NCI-H2196 treated with DMSO at 0.1 percent for 48 hours (cell line): ENCODE measurements at regions not wholly inside any gene's neighbourhood (a gene's known extent, or its start where the extent isn't known, plus 50 kb on each side); places are given as distances from the start of the nearest gene placed in this dataset.
A peak's percentile ranks its signal among the peaks of the same experiment; 100 is the strongest.

ENCODE experiments used
- DNase-seq: peaks from one replicate; lab custom pipeline; 2025; ENCODE audit not compliant: unreplicated experiment; lab: John Stamatoyannopoulos, UW

DNA sequence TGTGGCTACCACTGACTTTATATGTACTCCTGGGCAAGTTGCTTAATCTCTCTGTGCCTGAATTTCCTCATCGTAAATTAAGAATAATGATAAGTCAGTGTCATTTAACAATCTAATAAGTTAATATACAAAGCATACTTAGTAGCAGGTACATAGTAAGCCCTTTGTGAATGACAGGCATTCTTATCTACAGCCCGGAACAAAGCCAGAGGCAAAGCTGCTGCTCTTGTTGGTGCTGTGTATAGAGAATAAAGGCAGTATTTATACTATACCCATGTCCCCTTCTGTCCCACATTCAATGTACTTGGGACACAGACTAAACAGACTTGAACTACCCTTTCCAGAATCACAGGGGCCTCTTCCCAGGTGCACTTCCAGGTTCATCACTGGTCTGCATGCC lies 229.7 kb upstream of the NCAM1 start:
- DNase-seq, result no peak

DNA sequence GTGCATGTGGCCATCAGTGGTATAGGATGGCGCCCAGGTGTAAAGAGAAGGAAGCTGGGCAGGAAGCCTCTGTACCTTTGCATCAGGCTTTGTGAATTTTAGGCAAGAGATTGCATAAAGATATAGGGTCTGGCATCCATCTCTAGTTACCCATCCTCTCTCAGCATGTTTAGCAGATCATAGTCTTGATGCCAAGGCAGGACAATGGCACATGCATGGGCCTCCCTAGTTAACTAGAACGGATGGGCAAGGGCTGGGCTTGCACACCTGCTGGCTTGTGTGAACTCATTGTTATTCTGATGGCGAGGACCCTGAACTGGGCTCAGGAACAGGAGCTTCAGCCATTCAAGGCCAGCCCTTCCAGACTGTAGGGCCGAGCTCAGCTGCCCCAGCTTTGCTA lies 229.2 kb upstream of the NCAM1 start:
- no peak for DNase-seq

DNA sequence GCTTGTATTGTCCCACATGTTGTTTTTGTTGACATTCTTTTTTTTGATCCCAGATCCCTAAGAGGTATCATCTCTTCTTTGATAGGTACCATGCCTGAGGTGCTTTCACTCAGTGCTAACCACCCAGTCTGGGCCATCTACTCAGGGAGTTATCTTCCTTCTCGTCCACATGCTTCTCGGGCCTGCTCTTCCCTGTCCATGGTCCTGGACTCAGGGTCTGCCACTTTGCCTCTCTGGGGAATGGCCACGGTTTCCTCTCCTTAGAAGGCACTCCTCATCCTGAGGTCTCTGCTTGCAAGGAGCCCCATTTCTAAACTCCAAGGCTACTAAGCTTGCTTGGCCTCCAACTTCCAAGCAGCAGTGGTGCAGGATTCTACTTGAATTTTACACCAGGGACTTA lies 227.0 kb upstream of the NCAM1 start:
- DNase-seq, result no peak

DNA sequence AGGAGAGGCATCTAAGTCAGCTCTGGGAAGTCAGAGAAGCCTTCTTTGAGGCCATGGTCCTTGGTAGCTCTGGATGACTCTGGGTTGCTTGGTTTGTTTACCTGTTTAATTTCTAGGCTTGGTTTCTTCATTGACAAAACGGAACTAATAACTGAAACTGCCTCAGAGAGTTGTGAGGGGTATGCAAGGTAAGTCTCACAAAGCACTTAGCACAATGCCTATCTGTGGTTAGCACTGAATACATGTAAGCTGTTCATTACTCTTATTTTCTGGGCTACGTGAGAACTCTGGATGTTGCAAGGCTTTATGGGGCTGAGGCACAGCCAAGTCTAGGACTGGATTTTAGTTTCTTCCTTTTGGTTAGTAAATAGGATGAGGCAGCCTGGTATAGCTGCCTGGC lies 225.8 kb upstream of the NCAM1 start:
- no peak for DNase-seq

DNA sequence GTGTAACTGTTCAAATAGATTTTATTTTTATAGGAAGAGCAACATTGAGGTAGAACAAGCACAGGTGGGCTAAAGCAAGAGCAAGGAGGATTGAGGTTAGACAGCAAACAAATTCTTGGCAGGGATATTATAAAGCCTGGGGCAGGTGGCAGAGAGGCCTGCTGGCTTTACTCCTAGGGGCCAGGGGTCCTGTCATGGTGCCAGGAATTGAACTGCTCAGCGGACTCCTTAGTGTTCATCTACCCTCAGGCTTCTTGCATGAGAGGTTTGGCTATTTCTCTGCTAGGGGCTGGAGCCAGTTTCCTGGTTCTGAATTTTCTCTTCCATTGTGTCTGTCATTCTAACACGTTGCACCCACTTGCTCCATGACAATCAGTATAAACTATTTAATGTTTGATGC lies 217.2 kb upstream of the NCAM1 start:
- peak; percentile 78 for DNase-seq

DNA sequence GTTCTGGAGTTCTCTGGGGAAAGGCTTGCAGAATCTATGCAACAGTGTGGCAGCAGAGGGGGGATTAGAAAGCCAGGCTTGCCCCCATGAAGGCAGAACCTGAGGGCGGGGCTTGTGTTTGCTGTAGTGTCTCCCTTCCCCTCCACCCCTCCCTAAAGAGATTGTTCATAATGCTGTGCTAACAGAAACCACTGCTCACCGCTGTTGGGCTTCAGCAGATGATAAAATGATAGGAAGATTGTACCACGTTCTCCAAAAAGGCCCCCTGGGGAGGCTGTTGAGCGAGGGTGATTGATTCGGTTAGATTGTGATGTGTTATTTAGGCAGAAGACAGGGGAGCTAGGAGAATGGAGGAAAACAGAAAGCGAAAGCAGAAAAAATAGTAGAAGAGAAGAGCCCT lies 215.2 kb upstream of the NCAM1 start:
- no peak for DNase-seq

DNA sequence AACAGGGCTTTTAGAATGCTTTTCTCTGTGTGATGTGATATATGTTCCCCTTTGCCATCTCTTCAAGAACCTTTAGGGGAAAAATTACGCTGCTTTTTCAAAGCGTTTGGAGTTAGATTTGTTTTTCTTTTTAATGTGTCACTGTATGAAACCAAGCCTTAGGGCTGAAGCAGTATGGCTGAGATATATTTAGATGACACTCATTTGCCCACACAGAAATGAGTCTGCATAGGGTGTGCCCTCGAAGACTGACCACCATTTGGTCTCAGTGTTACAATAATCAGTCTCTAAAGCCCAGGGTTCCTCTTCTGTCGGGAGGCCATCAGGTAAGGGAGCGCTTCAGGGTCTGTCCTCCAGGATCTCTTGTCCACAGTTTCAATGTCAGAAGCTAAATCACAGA lies 213.0 kb upstream of the NCAM1 start:
- DNase-seq, result no peak

DNA sequence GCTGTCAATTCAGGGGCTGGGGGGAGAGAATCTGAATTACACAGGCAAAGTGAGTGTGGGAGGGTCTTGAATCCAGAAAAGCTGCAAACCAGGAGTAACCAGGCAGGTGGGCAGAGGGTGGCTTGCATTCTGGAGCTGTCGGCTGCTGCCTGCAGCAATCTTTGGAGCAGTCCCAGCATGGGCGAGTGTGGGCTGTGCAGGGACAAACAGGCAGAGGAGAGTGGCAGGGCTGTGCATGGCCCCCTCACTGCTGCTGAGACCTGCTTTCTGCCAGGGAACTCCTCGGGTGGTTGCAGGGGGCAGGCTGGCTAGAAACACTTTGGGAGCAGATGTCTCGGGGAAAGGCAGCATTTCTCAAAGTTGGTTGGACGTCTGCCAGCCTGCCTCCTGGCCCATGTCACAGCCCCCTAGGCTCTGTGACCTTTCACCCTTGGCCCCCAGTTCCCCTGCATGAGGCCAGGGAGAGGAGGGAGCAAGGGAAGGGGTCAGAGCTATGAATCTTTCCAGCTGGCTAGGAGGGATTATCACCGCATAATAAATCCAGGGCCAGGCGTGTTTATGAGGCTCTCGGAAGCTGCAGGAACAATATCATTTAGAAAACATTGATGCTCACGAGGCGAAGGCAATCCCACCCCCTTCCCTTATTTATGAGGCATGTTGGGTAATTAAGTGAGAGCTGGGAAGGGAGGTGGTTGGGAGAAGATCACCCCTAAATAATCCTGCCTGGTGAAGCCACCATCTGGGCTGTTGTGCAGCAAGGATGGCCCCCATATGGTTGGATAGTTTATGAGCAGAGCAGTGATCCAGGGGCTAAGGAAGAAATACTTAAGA lies 212.3 kb upstream of the NCAM1 start:
- DNase-seq, result no peak

DNA sequence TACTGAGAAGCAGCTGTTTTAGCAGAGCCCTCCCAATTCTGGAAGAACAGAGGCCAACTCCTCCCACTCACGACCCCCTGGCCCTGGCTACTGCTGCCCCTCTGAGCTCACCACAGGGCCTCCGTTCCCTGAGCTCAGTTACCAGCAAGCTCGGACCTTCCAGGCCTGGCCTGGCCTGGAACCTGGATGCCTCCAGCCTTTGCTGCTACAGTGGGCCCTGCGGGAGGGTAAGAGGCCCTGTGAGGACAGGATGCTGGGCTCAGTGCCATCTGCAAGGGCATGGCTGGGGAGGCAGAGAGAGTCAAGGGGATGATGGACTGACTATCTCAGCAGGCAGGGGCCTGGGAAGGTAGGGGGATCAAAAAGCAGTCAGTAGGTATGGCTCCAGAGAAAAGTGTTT lies 209.9 kb upstream of the NCAM1 start:
- DNase-seq, result no peak

DNA sequence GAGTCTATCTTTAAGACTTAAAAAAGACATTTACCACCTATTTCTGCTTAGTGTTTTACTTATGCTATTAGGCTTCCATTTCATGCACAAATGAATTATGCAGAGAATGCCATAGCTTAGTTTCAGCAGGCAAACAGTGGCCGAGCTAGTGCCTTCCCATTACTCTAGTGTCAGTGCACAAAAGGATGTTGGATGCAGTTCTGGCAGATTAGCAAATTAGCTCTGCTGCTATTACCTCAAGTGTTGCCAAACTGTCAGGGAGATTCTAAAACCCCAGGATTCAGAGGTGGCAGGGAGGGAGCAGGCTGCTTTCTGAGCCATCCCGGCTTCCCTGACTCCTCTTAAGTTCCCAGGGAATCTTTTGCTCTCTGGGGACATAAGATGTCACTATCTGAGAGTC lies 209.4 kb upstream of the NCAM1 start:
- DNase-seq, result no peak

DNA sequence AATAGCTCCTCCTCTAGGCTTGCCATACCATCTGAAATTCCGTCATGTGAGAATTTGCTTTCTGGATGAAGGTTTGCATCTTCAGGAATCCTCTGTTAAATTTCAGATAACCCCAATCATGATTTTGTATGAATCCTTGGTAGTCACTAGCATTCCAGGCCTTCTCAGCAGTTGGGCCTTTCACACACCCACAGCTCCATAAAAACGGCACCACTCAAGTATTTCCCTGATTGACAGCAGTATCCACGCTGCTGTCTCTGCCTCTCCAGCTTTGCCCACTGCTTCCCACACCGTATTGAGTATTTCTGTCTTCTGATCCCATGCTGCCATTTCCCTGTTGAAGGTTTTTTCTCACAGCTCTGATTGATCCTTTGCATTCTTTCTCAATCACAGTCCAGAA lies 208.7 kb upstream of the NCAM1 start:
- no peak for DNase-seq

DNA sequence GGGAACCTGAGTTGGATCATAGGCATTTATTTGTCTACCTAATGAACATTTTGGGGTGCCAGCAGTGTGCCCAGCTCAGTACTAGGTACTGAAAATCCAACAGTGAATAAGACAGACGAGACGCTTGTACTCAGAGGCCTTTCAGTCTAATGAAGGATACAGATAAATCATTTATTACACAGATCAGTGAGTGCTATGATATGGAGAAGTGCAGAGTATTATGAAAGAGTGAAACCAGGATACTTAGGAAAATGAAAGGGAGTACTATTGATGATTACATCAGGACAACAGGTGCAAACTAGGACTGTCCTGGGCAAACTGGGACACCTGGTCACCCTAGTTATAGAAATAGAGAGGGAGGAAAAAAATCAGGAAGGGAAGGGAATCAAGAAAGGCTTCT lies 207.5 kb upstream of the NCAM1 start:
- no peak for DNase-seq

DNA sequence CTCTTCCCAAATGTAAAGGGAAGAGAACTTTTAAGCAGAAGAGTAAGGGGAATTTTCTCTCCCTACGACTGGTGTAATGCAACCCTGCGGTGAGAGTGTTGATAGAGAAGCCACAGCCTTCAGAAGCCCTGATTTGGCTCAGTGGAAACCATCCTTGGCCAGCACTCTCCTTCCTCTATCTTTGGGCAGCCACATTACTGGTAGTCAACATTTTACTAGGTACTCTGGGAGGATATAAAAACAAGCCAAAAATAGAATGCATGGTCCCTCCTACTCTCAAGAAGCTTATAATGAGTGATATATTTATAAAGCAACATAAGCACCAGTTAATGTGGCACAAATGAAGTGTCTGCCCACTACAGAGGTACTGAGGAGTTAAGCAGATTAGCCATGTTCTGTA lies 201.8 kb upstream of the NCAM1 start:
- DNase-seq, result no peak

DNA sequence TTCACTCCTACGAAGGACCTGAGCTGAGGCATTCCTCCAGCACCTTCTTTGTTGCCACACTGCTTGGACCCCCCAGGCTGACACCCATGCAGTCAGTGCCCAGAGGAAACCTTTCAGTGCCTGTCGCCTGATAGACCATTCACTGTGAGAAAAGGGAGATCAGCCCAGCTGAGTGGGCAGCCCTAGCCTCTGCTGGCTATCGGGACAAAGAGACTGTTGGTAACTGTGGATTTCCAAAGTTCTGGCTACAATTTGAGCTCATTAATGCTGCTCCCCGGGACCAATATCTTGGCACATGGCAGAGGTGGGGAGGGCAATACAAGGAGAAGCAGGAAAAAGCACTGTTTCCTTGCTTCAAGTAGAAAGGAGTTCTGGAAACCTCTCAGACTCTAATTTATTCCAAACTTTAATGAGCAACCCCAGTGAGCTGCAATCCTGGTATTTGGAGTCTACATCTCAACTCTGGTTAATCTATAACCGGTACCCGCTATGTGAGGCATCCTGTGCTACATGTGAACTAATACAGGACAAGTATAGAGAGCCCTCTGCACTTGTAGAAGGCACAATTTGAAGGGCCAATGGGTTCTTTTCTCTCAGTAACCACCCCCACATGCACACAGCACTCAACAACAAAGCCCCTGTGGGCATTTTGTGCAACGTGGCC lies 200.7 kb upstream of the NCAM1 start:
- no peak for DNase-seq

DNA sequence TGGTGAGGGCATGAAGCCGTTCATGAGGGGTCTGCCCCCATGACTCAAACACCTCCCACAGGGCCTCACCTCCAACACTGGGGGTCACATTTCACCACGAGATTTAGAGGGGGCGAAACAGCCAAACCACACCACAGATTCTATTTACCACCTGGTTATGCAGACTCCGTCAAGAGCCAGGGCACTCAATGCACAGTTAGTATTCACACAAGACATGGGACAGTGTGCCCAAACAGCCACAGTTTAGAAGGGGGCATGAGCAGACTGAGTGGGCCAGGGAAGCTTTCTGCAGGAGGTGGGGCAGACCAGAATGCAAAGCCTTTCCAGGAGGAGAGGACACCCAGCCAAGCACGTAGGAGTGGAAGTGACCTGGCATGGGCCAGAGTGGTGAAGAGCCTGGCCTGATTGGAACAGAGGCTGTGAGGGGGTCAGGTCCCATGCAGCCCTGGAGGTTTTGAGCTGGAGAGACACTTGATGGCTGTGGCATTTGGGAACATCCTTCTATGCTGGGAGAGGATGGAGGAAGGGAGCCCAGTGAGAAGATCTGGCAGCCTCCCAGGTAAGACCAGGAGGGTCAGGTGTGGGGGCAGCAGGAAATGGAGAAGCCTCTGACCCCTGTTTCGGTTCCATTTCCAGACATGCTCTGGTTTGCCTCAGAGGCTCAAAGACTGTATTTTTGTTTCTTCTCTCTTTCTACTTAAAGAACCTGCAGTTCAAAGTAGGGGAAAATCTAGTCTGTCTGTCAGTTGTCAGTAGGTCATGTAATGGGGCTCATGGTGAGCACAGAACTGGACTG lies 199.1 kb upstream of the NCAM1 start:
- no peak for DNase-seq

DNA sequence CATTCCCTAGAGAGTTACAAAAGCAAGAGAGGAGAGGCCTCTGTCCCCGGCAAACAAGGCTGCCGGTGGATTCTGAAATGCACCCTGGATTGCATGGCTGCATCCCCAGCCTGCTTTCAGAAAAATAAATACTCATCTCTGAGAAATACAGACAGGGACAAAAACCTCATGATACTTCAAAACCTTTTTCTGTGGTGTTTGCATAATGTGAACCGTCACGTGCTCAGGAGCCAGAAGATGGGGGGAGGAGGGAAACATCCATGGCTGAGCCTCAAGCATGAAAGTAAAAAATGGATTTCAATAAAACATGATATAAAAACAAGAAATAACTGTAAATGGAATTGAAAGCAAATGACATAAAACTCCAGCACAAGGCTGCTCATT lies 198.5 kb upstream of the NCAM1 start:
- no peak for DNase-seq

DNA sequence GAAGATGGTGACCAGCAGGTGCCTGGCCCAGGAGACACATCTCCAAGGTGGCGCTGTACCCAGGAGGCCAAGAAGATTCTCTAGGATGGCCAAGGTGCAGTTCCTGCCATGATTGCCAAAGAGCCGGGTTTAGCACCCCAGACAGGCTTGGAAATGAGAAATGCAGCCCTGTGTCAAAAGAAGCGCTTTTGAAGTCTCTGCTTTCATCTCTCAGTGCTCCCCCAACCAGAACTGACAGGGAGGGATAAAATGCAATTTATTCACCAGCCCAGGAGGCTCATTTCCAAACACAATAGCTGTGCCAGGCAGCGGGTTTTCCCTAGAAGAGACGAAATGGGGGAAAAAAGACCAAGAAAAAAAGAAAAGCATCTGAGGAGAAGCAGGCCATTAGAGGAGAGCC lies 195.9 kb upstream of the NCAM1 start:
- DNase-seq, result no peak

DNA sequence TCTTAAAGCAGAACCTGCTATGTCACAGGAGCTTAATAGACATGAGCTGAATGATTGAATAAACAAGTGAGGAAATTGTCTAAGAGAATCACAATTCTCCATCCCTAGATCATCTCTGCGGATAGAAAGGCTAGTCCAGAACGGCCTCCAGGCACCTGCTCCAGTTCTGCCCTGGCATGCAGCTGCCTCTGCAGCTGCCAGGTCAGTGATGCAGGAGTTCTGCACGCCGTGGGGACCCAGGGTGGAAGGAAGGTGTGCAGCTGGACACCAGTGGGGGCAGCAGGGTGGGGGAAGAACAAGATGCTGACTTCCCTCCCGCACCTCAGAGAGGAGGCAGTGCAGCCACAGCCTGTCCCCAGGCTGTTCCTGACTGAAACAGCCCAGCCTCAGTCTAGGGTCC lies 192.1 kb upstream of the NCAM1 start:
- DNase-seq, result peak; percentile 38

DNA sequence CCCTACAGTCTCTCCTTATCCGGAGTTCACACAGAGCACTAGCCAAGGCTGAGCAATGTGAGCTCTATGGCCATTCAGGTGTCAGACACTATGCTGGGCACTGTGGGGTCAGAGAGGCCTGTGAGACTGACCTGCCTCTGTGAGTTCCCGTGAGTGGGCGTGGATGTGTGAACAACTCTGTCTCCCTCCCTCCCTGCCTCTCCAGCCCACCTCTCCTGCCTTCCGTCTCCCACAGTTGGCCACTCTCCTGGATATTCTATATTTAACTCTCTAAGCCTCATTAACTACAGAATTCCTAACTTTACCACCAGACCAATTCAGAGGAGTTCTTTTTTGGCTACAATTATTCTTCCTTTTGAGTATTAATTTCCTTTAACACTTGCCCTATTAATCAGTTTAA lies 191.6 kb upstream of the NCAM1 start:
- no peak for DNase-seq

DNA sequence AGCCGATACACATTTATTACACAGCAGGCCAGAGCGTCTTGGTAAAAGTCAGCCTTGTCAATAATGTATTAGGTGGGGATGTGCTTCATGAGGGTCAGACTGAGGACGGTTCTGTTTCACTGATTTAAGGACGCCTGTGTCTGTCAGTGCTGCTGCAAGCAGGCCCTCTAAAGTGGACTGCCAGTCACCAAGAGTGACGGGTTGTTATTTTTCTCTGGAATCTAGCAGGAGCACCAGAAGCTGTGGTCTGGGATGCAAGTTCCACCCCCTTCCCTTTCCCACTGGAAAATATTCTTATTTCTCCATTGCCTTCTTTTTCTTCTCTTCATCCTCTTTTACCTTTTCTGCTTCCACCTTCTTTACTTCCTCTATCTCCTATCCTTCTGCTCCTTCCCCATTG lies 191.2 kb upstream of the NCAM1 start:
- no peak for DNase-seq

DNA sequence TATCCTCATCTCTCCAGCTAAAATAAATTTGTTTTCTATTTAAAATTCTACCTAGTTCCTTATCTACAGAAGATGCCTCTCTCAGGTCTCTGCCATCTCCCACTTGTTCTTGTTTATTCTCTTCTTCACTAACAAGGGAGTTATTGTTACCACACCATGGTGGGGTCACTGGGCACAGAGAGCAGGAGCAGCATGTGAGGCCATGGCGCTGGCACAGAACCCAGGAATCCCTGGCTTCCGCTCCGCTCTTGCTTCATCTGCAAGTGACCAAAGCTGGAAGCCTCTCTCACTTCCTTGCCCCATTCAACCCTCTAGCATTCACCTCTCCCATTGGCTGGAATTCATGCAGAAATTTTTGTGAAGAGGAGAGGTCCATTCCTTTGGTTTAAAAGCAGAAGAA lies 190.7 kb upstream of the NCAM1 start:
- no peak for DNase-seq

DNA sequence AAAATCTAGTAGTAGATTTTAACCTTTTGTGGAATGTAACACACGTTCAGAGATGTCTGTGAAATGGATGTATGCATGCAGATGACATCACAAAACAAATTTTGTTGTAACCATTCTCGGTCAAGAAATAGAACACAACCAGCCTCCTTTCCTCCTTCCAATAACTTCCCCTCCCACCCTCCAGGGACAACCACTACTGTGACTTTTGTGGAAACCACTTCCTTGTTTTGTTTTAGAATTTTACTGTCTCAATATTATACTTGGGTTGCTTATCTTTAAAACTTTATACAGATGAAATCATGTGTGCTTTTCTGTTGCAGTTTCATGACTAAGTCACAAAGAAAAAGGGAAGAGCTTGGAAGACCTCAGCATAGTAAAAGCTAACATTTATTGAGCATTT lies 189.4 kb upstream of the NCAM1 start:
- no peak for DNase-seq
